ENCODE measurements at regions not wholly inside any gene's neighbourhood (a gene's known extent, or its start where the extent isn't known, plus 50 kb on each side); places are given as distances from the start of the nearest gene placed in this dataset.

DNA sequence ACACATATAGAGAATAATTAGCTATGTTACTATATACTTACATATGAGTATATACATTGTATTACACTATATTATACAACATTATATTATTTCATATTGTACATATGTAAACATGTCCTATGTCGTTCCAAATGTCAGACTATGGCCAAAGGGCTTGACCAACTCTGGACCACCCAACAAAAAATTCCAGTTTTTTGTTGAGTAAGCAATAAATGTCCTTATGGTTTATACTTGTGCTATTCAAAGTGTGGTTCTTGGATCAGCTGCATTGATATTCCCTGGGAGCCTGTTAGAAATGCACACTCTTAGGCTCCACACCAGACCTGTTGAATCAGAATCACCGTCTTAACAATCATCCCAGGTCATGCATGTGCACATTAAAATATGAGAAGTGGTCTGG is 225.4 kb upstream of the ZFP64 start:
- Mint-ChIP-seq H3K9me3 (peaks cover 39% of the 10 kb centered on the region), H3K27ac (no peak overlapping the region), H3K36me3 (peaks cover 5% of the 10 kb centered on the region), H3K4me1 (no peaks in the 10 kb centered on the region), H3K4me3 (no peak overlapping the region), H3K27me3 (ENCODE audit: low read depth) (peaks cover 4% of the 10 kb centered on the region; the same call in 1 of the 2 replicates)
- POLR2A ChIA-PET, result interaction anchor here (0.7 kb wide), 1 partner anchor 240 kb away, joined by 5 read pairs; no protein-coding TSS in a partner anchor
- CTCF ChIA-PET, result no interaction called here
- no peak for DNase-seq (ENCODE audit: low spot score)
- TF ChIP-seq, protein P1, sequence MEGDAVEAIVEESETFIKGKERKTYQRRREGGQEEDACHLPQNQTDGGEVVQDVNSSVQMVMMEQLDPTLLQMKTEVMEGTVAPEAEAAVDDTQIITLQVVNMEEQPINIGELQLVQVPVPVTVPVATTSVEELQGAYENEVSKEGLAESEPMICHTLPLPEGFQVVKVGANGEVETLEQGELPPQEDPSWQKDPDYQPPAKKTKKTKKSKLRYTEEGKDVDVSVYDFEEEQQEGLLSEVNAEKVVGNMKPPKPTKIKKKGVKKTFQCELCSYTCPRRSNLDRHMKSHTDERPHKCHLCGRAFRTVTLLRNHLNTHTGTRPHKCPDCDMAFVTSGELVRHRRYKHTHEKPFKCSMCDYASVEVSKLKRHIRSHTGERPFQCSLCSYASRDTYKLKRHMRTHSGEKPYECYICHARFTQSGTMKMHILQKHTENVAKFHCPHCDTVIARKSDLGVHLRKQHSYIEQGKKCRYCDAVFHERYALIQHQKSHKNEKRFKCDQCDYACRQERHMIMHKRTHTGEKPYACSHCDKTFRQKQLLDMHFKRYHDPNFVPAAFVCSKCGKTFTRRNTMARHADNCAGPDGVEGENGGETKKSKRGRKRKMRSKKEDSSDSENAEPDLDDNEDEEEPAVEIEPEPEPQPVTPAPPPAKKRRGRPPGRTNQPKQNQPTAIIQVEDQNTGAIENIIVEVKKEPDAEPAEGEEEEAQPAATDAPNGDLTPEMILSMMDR (IDR thresholded peaks at IDR 0.05), result no peak
- TF ChIP-seq JUN (CRISPR knock-in tag; IDR thresholded peaks at IDR 0.05) (no peak), TCF7 (CRISPR knock-in tag; IDR thresholded peaks at IDR 0.05; ENCODE audit: low read depth) (no peak), CBFB (CRISPR knock-in tag; IDR thresholded peaks at IDR 0.05; ENCODE audit: low read depth) (no peak), ZNF416 (CRISPR knock-in tag; IDR thresholded peaks at IDR 0.05) (no peak), FOXP1 (CRISPR knock-in tag; IDR thresholded peaks at IDR 0.05; ENCODE audit: borderline replicate concordance) (no peak), SP1 (CRISPR knock-in tag; conservative IDR thresholded peaks at IDR 0.05) (no peak), ZNF263 (CRISPR knock-in tag; IDR thresholded peaks at IDR 0.05; ENCODE audit: low read depth) (no peak), ATF1 (CRISPR knock-in tag; IDR thresholded peaks at IDR 0.05) (no peak), ETV6 (CRISPR knock-in tag; IDR thresholded peaks at IDR 0.05) (no peak), ELF4 (CRISPR knock-in tag; IDR thresholded peaks at IDR 0.05; ENCODE audit: low read depth) (no peak), ZNF671 (CRISPR knock-in tag; IDR thresholded peaks at IDR 0.05) (no peak), ZNF423 (CRISPR knock-in tag; IDR thresholded peaks at IDR 0.05) (no peak), MXD4 (CRISPR knock-in tag; IDR thresholded peaks at IDR 0.05; ENCODE audit: borderline replicate concordance) (no peak)
- TF ChIP-seq, protein P2, sequence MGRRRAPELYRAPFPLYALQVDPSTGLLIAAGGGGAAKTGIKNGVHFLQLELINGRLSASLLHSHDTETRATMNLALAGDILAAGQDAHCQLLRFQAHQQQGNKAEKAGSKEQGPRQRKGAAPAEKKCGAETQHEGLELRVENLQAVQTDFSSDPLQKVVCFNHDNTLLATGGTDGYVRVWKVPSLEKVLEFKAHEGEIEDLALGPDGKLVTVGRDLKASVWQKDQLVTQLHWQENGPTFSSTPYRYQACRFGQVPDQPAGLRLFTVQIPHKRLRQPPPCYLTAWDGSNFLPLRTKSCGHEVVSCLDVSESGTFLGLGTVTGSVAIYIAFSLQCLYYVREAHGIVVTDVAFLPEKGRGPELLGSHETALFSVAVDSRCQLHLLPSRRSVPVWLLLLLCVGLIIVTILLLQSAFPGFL (CRISPR knock-in tag; IDR thresholded peaks at IDR 0.05; ENCODE audit: borderline replicate concordance), result no peak
- TF ChIP-seq, protein P3, sequence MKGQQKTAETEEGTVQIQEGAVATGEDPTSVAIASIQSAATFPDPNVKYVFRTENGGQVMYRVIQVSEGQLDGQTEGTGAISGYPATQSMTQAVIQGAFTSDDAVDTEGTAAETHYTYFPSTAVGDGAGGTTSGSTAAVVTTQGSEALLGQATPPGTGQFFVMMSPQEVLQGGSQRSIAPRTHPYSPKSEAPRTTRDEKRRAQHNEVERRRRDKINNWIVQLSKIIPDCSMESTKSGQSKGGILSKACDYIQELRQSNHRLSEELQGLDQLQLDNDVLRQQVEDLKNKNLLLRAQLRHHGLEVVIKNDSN (CRISPR knock-in tag; IDR thresholded peaks at IDR 0.05), result no peak
- TF ChIP-seq, protein P4, sequence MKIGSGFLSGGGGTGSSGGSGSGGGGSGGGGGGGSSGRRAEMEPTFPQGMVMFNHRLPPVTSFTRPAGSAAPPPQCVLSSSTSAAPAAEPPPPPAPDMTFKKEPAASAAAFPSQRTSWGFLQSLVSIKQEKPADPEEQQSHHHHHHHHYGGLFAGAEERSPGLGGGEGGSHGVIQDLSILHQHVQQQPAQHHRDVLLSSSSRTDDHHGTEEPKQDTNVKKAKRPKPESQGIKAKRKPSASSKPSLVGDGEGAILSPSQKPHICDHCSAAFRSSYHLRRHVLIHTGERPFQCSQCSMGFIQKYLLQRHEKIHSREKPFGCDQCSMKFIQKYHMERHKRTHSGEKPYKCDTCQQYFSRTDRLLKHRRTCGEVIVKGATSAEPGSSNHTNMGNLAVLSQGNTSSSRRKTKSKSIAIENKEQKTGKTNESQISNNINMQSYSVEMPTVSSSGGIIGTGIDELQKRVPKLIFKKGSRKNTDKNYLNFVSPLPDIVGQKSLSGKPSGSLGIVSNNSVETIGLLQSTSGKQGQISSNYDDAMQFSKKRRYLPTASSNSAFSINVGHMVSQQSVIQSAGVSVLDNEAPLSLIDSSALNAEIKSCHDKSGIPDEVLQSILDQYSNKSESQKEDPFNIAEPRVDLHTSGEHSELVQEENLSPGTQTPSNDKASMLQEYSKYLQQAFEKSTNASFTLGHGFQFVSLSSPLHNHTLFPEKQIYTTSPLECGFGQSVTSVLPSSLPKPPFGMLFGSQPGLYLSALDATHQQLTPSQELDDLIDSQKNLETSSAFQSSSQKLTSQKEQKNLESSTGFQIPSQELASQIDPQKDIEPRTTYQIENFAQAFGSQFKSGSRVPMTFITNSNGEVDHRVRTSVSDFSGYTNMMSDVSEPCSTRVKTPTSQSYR (CRISPR knock-in tag; IDR thresholded peaks at IDR 0.05), result no peak
- TF ChIP-seq, protein P5, sequence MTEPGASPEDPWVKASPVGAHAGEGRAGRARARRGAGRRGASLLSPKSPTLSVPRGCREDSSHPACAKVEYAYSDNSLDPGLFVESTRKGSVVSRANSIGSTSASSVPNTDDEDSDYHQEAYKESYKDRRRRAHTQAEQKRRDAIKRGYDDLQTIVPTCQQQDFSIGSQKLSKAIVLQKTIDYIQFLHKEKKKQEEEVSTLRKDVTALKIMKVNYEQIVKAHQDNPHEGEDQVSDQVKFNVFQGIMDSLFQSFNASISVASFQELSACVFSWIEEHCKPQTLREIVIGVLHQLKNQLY (CRISPR knock-in tag; IDR thresholded peaks at IDR 0.05), result no peak
- TF ChIP-seq, protein P6, sequence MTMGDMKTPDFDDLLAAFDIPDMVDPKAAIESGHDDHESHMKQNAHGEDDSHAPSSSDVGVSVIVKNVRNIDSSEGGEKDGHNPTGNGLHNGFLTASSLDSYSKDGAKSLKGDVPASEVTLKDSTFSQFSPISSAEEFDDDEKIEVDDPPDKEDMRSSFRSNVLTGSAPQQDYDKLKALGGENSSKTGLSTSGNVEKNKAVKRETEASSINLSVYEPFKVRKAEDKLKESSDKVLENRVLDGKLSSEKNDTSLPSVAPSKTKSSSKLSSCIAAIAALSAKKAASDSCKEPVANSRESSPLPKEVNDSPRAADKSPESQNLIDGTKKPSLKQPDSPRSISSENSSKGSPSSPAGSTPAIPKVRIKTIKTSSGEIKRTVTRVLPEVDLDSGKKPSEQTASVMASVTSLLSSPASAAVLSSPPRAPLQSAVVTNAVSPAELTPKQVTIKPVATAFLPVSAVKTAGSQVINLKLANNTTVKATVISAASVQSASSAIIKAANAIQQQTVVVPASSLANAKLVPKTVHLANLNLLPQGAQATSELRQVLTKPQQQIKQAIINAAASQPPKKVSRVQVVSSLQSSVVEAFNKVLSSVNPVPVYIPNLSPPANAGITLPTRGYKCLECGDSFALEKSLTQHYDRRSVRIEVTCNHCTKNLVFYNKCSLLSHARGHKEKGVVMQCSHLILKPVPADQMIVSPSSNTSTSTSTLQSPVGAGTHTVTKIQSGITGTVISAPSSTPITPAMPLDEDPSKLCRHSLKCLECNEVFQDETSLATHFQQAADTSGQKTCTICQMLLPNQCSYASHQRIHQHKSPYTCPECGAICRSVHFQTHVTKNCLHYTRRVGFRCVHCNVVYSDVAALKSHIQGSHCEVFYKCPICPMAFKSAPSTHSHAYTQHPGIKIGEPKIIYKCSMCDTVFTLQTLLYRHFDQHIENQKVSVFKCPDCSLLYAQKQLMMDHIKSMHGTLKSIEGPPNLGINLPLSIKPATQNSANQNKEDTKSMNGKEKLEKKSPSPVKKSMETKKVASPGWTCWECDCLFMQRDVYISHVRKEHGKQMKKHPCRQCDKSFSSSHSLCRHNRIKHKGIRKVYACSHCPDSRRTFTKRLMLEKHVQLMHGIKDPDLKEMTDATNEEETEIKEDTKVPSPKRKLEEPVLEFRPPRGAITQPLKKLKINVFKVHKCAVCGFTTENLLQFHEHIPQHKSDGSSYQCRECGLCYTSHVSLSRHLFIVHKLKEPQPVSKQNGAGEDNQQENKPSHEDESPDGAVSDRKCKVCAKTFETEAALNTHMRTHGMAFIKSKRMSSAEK (CRISPR knock-in tag; IDR thresholded peaks at IDR 0.05; ENCODE audit: borderline replicate concordance), result no peak
- ATAC-seq, result no peak

Data from WTC11 (cell line).